ENCODE measurements at regions not wholly inside any gene's neighbourhood (a gene's known extent, or its start where the extent isn't known, plus 50 kb on each side); places are given as distances from the start of the nearest gene placed in this dataset.
"Not testable (repeated sequence)": the region's sequence is repeated elsewhere in the genome, so short reads cannot be mapped to it uniquely, and the experiment has no call there.

DNA sequence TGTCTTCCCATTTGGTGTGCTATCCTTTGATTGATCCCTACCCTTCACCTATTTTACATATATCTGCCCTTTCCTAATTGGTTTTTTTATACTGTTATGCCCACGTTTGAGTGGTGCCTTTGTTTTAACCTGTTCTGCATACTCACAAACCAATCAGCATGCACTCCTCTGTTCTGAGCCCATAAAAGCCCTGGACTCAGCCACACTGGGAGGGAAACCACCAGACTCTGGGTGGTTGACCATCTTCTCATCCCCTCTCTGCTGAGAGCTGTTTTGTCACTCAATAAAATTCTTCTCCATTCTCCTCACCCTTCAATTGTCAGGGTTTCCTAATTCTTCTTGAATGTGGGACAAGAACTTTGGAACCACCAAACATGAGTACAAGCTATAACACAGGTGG lies 989.8 kb downstream of the ADGRL2 start:
- DNase-seq, result no peak

DNA sequence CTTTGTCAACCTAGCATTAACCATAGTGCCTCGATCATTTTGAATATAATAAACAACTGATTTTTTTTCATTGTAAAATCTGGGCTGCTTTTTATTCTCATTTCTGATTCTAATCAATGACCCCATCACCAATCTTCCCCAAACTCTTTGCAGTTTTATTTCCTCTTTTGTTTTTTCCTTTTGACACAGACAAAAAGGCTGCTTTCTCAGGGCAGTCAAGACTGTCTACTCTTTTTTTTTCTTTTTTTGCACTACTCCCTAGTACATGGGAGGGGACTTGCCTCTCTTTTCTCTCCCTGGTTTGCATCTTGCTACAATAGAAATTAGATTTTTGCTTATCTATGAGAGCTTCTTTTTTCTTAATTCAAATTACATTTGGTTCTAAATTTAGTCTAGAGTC lies 987.9 kb downstream of the ADGRL2 start:
- DNase-seq, result no peak

DNA sequence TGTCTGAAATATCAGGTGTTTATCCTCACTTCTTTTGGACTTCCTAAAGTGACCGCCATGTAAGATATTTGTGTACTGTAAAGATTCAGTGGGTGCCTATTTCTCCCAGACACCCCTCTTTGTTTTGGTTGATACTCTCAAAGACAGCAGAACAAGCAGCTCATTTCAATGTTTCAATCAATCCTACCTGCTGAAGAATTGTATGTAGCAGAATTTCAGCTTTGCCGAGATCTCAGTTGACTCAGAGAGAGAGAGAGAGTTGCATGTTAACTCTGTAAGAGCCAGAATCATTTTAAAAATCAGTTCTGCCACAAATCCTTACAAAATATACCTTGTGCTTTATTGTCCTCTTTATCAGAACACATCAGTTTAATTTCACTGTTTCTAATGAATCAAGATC lies 987.3 kb downstream of the ADGRL2 start:
- DNase-seq, result no peak

DNA sequence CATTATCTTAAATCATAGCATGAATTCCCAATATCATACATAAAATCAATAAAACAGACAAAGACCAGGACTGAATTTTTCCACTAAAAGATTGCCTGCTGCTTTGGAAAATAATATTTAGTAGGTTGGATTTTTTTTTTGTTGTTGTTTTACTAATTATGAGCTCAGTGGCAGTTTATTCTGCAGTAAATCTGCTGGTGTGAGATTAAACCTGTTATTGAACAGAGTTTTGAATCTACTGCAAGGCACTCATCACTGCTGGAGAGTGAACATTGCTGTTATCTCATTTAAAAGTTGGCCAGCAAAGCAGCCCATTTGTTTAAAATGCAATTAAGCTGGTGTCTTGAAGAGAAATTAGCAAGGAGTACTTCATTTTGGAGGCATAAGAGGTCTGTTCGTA lies 986.1 kb downstream of the ADGRL2 start:
- no peak for DNase-seq

DNA sequence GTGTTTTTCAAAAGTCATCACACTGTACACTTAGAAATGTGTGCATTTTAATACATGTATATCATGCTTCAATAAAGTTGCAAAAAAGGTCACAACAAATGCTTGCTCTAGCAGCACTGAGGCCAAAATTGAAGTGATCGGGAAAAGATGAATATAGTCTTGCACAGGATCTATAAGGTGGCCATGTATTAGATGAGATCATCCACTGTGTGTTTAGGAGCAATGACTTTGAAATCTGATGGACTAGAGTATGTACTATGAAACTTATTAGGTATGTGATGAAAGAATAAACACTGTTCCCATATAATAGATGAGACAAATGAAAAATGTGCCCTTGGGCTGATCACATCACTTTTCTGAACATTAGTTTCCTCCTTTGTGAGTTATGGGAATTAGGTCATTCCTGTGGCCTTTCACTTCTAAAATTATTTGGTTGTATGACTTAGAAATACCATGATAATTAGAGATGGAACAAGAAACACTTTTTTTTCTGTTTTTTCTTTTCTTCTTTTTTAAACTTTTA lies 984.6 kb downstream of the ADGRL2 start:
- DNase-seq, result no peak

DNA sequence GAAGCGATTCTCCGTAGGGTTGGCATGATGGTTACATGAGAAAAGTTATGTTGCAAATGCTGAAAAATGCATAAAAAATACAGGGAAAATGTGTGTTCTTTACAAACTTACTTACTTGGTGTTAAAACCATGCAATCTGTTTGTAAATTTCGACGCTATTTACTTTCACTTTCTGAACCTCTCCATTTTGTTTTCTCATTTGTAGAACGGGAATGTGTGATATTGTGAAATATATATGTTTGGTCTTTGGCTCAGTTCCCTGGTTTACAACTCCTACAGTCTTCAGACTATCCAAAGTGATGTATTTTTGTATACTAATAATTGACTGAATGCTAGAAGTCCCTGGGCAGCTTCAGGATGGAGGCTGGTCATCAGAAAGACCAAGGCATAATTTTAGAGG lies 982.3 kb downstream of the ADGRL2 start:
- no peak for DNase-seq

DNA sequence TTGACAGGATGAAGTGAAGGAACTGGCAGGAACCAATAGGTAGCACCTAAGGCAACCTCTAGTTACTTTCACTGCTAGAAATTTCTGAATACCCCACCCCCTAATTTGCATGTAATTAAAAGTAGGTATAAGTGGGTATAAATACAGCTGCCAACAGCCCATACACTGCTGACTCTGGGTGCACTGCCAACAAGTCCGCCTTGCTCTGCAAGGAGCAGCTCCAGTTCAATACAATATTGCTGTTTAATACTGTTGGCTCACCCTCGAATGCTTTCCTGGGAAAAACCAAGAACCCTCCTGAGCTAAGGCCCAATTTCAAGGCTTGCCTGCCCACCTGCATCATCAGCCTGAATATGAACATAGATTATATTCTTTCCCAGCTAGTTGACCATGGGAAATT lies 981.9 kb downstream of the ADGRL2 start:
- DNase-seq, result no peak

DNA sequence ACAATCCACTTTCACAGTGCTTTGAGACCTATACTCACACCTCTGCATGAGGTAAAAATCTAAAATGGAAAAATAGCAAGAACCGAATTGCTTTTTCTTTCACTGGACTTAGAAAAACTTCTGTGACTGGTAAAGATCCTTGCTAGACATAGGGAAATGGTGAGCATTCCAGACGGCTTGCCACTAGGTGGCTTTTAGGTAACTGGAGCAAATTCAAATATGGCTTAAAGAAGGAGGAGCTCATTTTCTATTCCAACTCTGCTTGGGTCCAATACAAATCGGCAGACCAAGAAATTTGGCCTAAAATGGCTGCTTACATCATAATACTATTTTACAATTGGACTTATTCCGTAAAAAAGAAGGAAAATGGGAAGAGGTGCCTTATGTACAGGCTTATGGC lies 977.9 kb downstream of the ADGRL2 start:
- DNase-seq, result no peak

DNA sequence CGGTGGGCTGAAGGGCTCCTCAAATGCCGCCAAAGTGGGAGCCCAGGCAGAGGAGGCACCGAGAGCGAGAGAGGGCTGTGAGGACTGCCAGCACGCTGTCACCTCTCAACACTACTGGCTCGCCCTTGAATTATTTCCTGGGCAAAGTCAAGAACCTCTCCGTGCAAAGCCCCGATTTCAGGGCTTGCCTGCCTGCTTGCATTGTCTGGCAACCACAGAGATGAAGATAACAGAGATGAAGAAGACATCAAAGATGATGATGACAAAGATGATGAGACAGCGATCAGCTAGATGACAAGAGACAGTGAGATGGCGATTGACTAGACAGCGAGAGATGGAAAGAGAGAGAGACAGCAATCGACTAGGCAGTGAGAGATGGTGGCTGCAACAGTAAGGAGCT lies 976.5 kb downstream of the ADGRL2 start:
- no peak for DNase-seq

DNA sequence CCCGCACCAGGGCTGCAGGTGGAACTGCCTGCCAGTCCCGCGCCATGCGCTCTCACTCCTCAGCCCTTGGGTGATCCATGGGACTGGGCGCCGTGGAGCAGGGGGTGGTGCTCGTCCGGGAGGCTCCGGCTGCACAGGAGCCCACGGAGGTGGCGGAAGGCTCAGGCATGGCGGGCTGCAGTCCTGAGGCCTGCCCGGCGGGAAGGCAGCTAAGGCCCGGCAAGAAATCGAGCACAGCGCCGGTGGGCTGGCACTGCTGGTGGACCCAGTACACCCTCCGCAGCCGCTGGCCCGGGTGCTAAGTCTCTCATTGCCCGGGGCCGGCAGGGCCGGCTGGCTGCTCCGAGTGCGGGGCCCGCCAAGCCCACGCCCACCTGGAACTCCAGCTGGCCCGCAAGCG lies 976.0 kb downstream of the ADGRL2 start:
- not testable (repeated sequence) for DNase-seq

DNA sequence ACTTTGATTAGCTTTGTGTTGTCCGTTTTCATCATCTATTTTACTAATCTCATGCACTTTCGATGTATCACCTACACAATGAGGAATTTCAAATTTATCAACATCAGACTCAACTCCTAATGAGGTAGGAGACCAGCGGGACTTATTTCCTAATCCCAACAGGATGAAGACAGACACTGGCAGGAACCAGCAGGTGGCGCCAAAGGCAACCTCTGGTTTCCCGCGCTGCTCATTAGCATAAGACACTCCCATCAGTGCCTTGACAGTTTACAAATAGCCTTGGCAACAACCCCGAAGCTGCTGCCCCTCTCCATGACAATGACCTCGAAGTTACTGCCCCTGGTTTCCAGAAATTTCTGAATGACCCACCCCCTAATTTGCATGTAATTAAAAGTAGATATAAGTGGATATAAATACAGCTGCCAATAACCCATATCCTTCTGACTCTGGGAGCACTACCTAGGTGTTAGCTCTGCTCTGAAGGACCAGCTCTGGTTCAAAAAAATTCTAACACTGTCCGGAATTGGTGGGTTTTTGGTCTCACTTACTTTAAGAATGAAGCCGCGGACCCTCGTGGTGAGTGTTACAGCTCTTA lies 974.8 kb downstream of the ADGRL2 start:
- DNase-seq, result no peak

DNA sequence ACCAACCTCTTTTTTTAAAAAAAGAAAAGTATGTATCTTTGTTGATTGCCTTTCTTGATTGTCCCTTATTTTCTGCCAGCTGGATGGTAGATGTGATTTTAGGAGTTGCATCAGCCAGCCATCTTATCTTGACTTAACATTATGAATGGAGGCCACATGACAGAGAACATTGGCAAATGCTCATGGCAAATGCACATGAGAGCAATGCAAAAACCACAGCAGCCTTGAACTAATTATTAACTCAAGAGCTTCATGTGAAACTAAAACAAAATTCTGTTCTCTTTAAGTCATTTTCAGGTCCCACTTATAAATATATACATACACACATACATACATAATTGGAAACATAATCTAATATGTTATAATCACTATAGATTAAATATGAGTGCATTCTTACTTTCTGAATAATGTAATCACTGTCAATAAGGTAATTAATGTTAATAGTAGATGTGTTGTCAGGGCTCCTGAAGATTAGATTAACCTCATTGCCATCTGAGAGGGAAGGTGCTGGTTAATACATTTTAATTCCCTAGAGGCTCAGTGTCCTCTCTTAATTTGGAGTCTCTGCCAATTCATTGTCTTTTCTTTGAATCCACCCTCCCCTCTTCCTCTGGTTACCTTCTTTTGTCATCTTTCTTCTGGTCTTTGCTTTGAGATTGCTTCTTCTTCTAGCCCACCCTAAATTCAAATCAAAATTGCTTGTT lies 962.2 kb downstream of the ADGRL2 start:
- DNase-seq, result no peak

DNA sequence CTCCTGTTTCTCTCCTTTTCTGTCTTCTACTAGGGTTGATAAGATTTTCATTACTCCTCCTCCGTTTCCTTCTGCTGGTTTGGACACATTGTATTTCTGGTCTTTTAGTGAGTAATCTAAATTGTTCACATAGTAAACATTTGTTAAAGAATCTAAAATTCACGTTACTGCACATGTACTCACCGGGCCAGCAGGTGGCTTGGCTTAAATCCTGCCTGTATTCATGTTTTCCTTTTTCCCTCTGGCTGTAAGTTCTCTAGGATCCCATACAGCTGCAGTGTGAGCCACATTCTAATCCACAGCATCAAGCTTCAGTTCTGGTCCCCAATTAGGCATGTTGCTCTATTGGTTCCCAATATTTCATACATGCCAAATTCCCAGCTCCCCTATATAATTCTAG lies 958.3 kb downstream of the ADGRL2 start:
- no peak for DNase-seq

DNA sequence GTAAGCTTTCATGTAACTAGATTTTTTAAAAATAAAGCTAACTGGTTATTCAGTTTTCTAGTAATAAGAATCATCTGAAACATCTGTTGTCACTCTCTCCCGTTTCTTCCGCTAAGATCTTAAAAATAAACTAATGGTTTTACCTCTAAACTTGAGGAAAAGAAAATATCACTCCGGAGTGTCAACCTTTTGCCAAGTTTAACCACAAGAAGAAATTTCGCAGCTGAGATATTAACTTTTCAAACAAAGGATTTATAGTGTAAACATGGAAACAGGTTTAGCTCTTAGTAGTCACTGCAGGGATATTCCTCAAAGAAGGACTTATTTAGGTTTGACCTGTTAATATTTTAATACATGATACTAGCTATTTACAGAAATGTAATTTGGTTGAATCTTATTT lies 954.9 kb downstream of the ADGRL2 start:
- no peak for DNase-seq

DNA sequence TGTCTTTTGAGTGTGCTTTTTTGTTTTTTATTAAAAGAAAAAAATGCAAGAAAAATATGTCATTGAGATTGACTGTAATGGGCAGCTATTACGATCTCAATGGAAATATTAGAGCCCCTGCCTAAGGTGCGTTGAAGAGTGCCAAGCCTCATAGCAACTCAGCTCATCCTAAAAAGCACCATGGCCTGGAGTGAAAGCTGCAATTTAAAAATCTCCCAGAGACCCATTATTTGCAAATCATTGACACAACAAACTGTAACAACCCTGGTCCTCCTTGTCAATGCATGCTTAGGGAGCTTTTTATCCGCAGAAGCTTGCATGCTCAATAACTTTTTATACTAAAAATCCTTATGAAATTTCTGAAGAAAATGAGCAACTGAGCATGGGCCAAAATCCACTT lies 954.5 kb downstream of the ADGRL2 start:
- no peak for DNase-seq

DNA sequence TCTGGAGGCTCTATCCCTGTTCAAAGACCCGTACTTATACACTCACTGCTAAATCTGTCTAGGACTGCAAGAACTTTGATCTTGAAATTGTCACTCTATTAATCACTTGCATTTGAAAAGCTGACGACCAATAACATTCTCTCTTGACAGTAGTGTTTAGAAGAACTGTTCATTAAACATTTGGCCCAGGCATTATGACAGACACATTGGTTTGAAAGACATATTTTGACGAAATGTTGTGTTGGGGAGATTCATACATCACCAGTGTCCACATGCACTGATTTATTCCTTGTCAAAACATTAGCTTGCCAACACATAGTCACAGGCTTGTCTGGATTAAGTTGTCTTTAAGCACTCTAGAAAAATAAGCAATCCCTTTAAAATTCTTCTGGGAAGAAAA lies 951.3 kb downstream of the ADGRL2 start:
- no peak for DNase-seq

DNA sequence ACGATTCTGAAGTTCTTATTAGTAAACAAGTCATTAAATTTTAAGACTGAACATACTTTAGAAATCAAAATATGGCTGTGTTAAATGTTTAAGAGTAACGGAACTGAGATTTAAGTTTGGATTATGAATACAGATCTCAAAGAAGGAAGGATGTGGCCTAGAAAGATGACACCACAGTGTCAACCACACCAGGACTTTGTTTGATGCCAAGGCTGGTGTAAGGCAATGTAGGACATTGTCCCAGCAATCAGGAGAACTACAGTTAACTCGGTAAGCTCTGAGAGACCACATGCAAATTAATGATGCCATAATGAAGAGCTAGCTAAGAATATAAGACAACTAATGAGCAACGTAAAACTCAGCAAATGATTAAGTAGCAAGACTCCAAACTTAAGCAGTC lies 932.9 kb downstream of the ADGRL2 start:
- DNase-seq, result no peak

DNA sequence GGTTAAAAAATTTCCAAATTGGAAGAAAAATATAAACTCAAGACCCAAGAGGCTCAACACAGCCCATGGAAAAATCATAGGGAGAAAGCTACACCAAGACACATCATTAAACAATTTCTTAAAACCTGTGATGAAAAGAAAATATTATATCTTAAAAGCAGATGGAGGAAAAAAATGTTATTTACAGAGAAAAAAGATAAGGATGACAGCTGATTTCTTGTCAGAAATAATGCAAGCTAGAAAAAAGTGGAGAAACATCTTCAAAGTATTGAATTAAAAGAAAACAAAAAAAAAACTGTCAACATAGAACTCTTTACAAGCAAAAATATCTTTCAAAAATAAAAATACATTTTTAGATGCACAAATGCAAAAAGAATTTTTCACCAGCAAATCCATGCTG lies 930.5 kb downstream of the ADGRL2 start:
- no peak for DNase-seq

DNA sequence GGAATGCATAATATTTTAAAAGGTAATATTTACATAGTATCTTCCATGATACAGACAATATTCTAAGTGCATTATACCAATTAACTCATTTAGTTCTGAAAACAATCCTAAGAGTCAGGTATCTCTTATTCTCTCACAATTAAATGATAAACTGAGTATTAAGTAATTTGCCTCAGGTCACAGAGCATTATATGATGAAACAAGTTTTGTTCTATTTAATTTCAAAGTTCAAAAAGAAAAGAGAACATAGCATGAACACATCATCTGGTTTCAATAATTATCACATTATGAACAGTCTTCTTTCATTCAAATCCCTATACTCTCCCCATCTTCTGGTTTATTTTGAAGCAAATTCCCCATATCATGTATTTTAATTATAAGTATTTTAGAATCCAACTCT lies 927.5 kb downstream of the ADGRL2 start:
- no peak for DNase-seq

DNA sequence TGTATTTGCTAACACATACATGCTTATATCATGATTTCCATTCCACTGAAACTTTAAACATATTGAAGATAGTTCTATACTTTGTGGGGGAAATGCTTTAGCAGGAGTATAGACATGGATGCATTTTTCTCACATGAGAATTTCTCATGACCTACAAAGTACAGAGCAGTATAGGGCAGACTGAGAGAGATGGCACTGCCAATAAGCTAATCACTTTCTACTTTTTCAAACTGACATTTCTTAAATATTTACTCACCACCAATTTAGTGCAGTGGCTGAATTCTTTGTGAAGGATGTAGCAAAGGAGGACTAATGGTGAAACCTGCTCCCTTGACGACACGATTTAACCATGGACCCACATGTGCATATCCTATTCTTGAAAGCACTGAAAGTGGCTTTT lies 923.5 kb downstream of the ADGRL2 start:
- no peak for DNase-seq

DNA sequence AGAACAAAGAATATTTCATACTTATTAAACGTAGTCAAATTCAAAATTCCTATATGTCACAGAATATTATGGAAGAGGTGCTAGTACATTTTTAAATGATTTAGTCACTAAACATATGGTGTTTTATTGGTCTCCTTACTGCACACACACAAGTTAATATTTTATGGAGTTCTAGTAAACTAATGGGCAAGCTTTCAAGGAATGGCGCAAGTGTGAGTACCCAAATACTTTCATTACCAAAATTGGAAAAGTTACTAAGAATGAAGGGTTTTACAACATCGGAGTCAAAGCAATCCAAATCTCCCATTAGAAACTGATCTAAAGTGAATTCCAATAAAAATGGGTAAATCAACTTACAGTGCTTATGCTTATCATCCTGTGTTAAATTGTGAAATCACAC lies 921.9 kb downstream of the ADGRL2 start:
- no peak for DNase-seq

DNA sequence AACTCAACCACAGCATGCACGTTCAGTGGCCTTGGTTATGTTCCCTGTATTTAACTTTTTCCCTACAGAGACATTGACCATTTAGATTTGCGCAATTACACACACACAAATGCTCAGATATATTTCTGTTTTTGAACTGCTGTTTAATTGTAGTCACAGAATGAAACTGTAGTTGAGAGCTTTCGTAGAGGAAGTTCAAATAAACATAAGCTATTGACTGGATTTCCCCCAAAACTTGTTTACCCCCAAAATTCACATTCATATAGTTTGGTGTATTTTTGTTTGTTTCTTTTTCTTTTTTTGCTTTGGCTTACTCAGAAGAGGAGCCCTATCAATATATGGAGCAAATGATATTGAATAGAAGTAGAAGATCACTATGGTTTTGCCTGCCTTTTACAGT lies 921.0 kb downstream of the ADGRL2 start:
- no peak for DNase-seq

DNA sequence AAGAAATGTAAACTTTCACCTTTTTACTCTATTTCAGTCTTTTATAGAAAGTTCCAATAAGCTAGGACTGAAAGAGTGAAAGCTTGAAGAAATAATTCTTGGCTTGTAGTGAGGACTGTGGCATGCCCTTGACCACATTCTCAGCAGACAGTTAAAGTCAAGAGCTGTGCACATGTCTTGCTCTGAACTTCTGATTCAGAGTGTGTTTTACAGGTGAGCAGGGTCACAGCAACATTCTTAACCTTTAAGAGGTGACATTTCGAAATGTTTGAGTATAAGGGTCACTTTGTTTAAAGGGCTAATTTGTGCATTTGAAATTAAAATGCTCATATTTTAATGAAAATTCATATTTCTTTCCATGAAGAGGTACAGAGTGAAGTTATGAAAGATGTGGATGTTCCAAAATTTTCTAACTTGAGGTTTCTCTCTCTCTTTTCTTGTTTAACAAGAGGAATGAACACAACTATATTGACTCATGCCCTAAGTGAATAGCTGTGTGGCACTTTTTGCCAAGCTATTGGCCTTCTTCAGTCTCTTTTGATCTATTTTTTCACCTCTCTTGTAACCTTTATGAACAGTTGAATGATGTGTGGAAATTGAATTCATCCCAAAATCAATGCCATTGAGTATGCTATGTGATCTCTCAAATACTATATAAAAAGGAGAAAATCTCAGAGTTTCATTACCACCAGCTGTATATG lies 918.1 kb downstream of the ADGRL2 start:
- DNase-seq, result no peak

DNA sequence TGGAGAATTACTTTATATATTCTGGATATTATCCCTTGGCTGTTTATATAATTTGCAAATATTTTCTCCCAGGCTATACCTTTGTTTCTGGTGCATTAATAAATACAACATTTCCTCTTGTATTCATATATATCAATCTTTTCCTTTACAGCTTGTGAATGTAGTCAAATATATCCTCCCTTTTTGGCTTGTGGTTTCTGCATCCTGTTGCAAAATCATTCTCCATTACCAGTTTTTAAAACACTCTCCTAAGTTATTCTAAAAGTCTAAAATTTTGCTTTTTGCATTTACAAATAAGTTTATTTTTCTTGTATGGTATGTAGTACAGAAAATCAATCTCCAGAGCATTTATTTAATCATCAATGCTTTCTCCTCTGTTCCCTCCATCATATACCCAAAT lies 909.4 kb downstream of the ADGRL2 start:
- no peak for DNase-seq
